Osteoblast (primary cell): ENCODE measurements at regions not wholly inside any gene's neighbourhood (a gene's known extent, or its start where the extent isn't known, plus 50 kb on each side); places are given as distances from the start of the nearest gene placed in this dataset.
A peak's percentile ranks its signal among the peaks of the same experiment; 100 is the strongest.

Source experiments
- DNase-seq: peaks from one replicate; pipeline ENCODE4 v3.0.0; 2011; ENCODE audit warnings: low spot score, mixed read lengths; ENCODE audit not compliant: insufficient read length; ENCODE audit errors: missing footprints
- H2AFZ ChIP-seq: 2 replicates; pipeline ENCODE4 v1.6.0; 2011; ENCODE audit warnings: mild to moderate bottlenecking, low read length
- H3K27ac ChIP-seq: 2 replicates; pipeline ENCODE4 v1.5.1; 2011; ENCODE audit warnings: mild to moderate bottlenecking, low read depth, low read length, moderate library complexity
- H3K27me3 ChIP-seq: 2 replicates; pipeline ENCODE4 v1.6.0; 2012; ENCODE audit warnings: mild to moderate bottlenecking, control low read depth, inconsistent platforms, low read length, moderate library complexity; ENCODE audit not compliant: insufficient read depth
- H3K36me3 ChIP-seq: 2 replicates; pipeline ENCODE4 v1.5.1; 2011; ENCODE audit warnings: mild to moderate bottlenecking, low read length, control low read depth, moderate library complexity; ENCODE audit not compliant: insufficient read depth
- H3K4me1 ChIP-seq: 2 replicates; pipeline ENCODE4 v1.5.1; 2011; ENCODE audit warnings: mild to moderate bottlenecking, low read length, control low read depth, moderate library complexity; ENCODE audit not compliant: insufficient read depth
- H3K4me2 ChIP-seq: 2 replicates; pipeline ENCODE4 v1.6.0; 2011; ENCODE audit warnings: mild to moderate bottlenecking, low read length; ENCODE audit not compliant: insufficient read depth
- H3K4me3 ChIP-seq: fragments of 200-600 bp; sonication (generic); 3 replicates; pipeline ENCODE4 v1.5.1; 2012; ENCODE audit warnings: mild to moderate bottlenecking, low read length, inconsistent platforms; ENCODE audit not compliant: insufficient read depth
- H3K79me2 ChIP-seq: 2 replicates; pipeline ENCODE4 v1.6.0; 2012; ENCODE audit warnings: mild to moderate bottlenecking, low read length, control low read depth, inconsistent platforms; ENCODE audit not compliant: insufficient read depth
- H3K9me3 ChIP-seq: 2 replicates; pipeline ENCODE4 v1.5.1; 2011; ENCODE audit warnings: low read depth, low read length, control low read depth
- H4K20me1 ChIP-seq: 2 replicates; pipeline ENCODE4 v1.6.0; 2012; ENCODE audit warnings: mild to moderate bottlenecking, low read length, control low read depth; ENCODE audit not compliant: insufficient read depth
- TF ChIP-seq, protein P1 (sequence below): IDR thresholded peaks from 2 replicates; pipeline ENCODE4 v1.5.1; 2011; ENCODE audit warnings: mild to moderate bottlenecking, low read depth, low read length, moderate library complexity; ENCODE audit errors: extremely low read depth

GRCh38 chr16:54856871-54857270 lies 73.8 kb upstream of the IRX5 start:
- Histone ChIP-seq H3K4me2 (no peak overlapping the region), H3K9me3 (peaks cover 2% of the 10 kb centered on the region), H4K20me1 (no peaks in the 10 kb centered on the region), H3K36me3 (no peaks in the 10 kb centered on the region), H3K27me3 (no peaks in the 10 kb centered on the region), H3K27ac (no peak overlapping the region), H3K4me1 (no peaks in the 10 kb centered on the region), H3K79me2 (no peaks in the 10 kb centered on the region), H3K4me3 (no peak overlapping the region), H2AFZ (no peak overlapping the region)
- TF ChIP-seq, protein P1, sequence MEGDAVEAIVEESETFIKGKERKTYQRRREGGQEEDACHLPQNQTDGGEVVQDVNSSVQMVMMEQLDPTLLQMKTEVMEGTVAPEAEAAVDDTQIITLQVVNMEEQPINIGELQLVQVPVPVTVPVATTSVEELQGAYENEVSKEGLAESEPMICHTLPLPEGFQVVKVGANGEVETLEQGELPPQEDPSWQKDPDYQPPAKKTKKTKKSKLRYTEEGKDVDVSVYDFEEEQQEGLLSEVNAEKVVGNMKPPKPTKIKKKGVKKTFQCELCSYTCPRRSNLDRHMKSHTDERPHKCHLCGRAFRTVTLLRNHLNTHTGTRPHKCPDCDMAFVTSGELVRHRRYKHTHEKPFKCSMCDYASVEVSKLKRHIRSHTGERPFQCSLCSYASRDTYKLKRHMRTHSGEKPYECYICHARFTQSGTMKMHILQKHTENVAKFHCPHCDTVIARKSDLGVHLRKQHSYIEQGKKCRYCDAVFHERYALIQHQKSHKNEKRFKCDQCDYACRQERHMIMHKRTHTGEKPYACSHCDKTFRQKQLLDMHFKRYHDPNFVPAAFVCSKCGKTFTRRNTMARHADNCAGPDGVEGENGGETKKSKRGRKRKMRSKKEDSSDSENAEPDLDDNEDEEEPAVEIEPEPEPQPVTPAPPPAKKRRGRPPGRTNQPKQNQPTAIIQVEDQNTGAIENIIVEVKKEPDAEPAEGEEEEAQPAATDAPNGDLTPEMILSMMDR, result no peak
- no peak for DNase-seq

DNA sequence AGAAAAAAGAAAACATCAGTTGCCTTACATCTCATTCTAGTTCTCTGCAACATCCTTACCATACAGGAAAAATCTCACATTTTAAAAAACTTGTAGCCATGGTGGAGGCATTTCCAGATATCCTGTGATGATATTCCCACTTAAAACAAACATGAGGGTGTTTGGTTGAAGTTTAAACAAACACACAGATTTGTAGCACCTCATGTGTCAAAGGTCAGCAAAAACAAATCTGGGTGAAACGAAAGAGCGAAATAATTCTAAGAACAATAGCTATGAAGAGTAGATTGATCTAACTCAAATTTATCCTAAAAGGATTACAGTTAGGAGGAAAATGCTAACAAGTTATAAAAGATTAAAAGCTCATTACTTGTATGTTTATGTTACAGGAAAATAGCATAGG lies 83.1 kb upstream of the IRX5 start:
- H3K4me2 ChIP-seq, result no peak overlapping the region

DNA sequence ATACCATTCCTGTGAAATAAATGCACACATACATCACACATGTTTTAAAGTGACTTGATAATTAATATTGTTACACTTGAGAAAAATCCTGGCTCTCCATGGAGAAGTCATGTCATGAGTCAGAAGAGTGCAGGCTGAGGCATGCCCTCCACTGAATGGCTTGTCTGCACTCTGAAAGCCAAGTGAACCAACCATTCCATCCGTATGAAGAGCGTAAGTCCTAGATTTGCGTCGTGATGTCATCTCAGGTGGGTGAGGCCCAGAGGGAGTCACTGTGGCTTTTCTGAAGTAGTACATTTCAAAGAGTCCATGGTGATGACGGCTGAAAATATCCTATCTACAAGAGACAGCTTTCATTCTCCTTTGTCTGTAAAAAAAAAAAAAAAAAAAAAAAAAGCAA lies 83.5 kb upstream of the IRX5 start:
- Histone ChIP-seq H3K27me3 (no peaks in the 10 kb centered on the region), H2AFZ (peak overlapping the region; percentile 48), H3K27ac (no peak overlapping the region), H3K4me1 (no peaks in the 10 kb centered on the region), H3K4me3 (no peak overlapping the region), H3K9me3 (no peaks in the 10 kb centered on the region), H3K36me3 (no peaks in the 10 kb centered on the region), H3K79me2 (no peaks in the 10 kb centered on the region), H3K4me2 (no peak overlapping the region), H4K20me1 (no peaks in the 10 kb centered on the region)
- DNase-seq, result no peak
- TF ChIP-seq, protein P1, result no peak

More for the DNA sequence above, 83.1 kb upstream of the IRX5 start:
- no peak overlapping the region for H2AFZ ChIP-seq
- DNase-seq, result no peak
- TF ChIP-seq, protein P1, result no peak
- no peaks in the 10 kb centered on the region for H4K20me1 ChIP-seq
- no peak overlapping the region for H3K27ac ChIP-seq
- no peaks in the 10 kb centered on the region for H3K27me3 ChIP-seq
- H3K79me2 ChIP-seq, result no peaks in the 10 kb centered on the region
- H3K4me3 ChIP-seq, result no peak overlapping the region
- H3K4me1 ChIP-seq, result no peaks in the 10 kb centered on the region
- H3K36me3 ChIP-seq, result no peaks in the 10 kb centered on the region
- H3K9me3 ChIP-seq, result no peaks in the 10 kb centered on the region

- no peaks in the 10 kb centered on the region for H3K9me3 ChIP-seq
- no peaks in the 10 kb centered on the region for H3K36me3 ChIP-seq
- no peak for DNase-seq
- no peaks in the 10 kb centered on the region for H3K27me3 ChIP-seq
- H2AFZ ChIP-seq, result no peak overlapping the region
- no peaks in the 10 kb centered on the region for H3K4me1 ChIP-seq
- no peaks in the 10 kb centered on the region for H3K79me2 ChIP-seq
- no peak overlapping the region for H3K4me3 ChIP-seq
- H3K27ac ChIP-seq, result no peak overlapping the region
- no peaks in the 10 kb centered on the region for H4K20me1 ChIP-seq
- TF ChIP-seq, protein P1, result no peak
- no peak overlapping the region for H3K4me2 ChIP-seq
These were observed 83.9 kb upstream of the IRX5 start for GRCh38 chr16:54846766-54847165.
